GM12878 (cell line): ENCODE measurements at regions not wholly inside any gene's neighbourhood (a gene's known extent, or its start where the extent isn't known, plus 50 kb on each side); places are given as distances from the start of the nearest gene placed in this dataset.

ENCODE experiments used
- ATAC-seq: fragments of 200-7000 bp; cut with Tn5 transposase; 3 replicates; pipeline ENCODE4 v1.9.1; 2020; ENCODE audit warnings: mild to moderate bottlenecking, moderate library complexity
- BruUV-seq: library from RNA; stranded (reverse); fragments of 400-500 nt; replicated peaks from 2 replicates; lab custom pipeline; 2021; lab: Mats Ljungman, UMichigan
- CTCF ChIA-PET: fragments of 300-600 bp; sonication (Branson Sonifier 250); formaldehyde crosslinking; extraction: SDS; loops from one replicate; lab custom pipeline; 2021; ENCODE audit warnings: inconsistent platforms; lab: Yijun Ruan, JAX
- POLR2A ChIA-PET: fragments of 350-600 bp; formaldehyde crosslinking; extraction: SDS; loops from one replicate; lab custom pipeline; 2021; ENCODE audit warnings: inconsistent platforms; lab: Charles Lee
- RAD21 ChIA-PET: fragments of 300-600 bp; sonication (Branson Sonifier 250); formaldehyde crosslinking; loops from one replicate; lab custom pipeline; 2023; ENCODE audit warnings: antibody characterized with exemption; ENCODE audit not compliant: unreplicated experiment; lab: Charles Lee
- SMC1A ChIA-PET: fragments of 300-600 bp; sonication (Branson Sonifier 250); formaldehyde crosslinking; loops from one replicate; lab custom pipeline; 2023; ENCODE audit not compliant: unreplicated experiment, uncharacterized antibody; lab: Charles Lee
- DNase-seq: peaks from one replicate; pipeline ENCODE4 v3.0.0-alpha.2; 2011; ENCODE audit warnings: low read depth, low spot score
- FAIRE-seq: peaks from 3 replicates; lab custom pipeline; 2011; peaks lifted over from hg19 to GRCh38; lab: Jason Lieb, UNC
- H2AFZ ChIP-seq: 2 replicates; pipeline ENCODE4 v1.6.0; 2011; ENCODE audit warnings: low read depth, low read length, control low read depth; ENCODE audit not compliant: control insufficient read depth
- H3K27ac ChIP-seq: 2 replicates; pipeline ENCODE4 v1.5.1; 2011; ENCODE audit warnings: control low read depth; ENCODE audit not compliant: control insufficient read depth, insufficient read depth
- H3K27me3 ChIP-seq, 2 experiments: replicated peaks in 1 of 2; 2 replicates each; pipeline versions ENCODE4 v1.6.0 to v1.6.1; 2011; ENCODE audit warnings: low read length in 1 of 2; ENCODE audit not compliant: control insufficient read depth in 2 of 2, insufficient read depth in 2 of 2
- H3K36me3 ChIP-seq, 2 experiments: 2 replicates each; pipeline ENCODE4 v1.5.1; 2011; ENCODE audit warnings: low read length in 1 of 2; ENCODE audit not compliant: control insufficient read depth in 2 of 2, insufficient read depth in 2 of 2
- H3K4me1 ChIP-seq: 2 replicates; pipeline ENCODE4 v1.6.1; 2011; ENCODE audit warnings: mild to moderate bottlenecking, low read length, moderate library complexity, mixed read lengths; ENCODE audit not compliant: control insufficient read depth, insufficient read depth
- H3K4me2 ChIP-seq: 2 replicates; pipeline ENCODE4 v1.6.0; 2011; ENCODE audit warnings: control low read depth; ENCODE audit not compliant: control insufficient read depth, insufficient read depth
- H3K4me3 ChIP-seq: fragments of 200-600 bp; sonication (generic); 2 replicates; pipeline ENCODE4 v1.5.1; 2016
- H3K79me2 ChIP-seq: 2 replicates; pipeline ENCODE4 v1.6.0; 2011; ENCODE audit warnings: low read length; ENCODE audit not compliant: control insufficient read depth, insufficient read depth
- H3K9ac ChIP-seq: 2 replicates; pipeline ENCODE4 v1.8.0; 2011; ENCODE audit warnings: low read length, control low read depth, mixed read lengths; ENCODE audit not compliant: control insufficient read depth, insufficient read depth
- H3K9me3 ChIP-seq: replicated peaks from 3 replicates; pipeline ENCODE4 v1.5.1; 2011; ENCODE audit warnings: mild to moderate bottlenecking, low read length; ENCODE audit not compliant: control insufficient read depth, insufficient read depth
- H4K20me1 ChIP-seq: 2 replicates; pipeline ENCODE4 v1.6.0; 2011; ENCODE audit not compliant: control insufficient read depth, insufficient read depth
- KLF5 ChIP-seq: fragments of 450-650 bp; IDR thresholded peaks from 2 replicates; pipeline ENCODE4 v1.6.1; 2014; ENCODE audit warnings: mild to moderate bottlenecking; ENCODE audit not compliant: partially characterized antibody
- MLLT1 ChIP-seq: fragments of 450-650 bp; IDR thresholded peaks from 2 replicates; pipeline ENCODE4 v1.6.1; 2016; ENCODE audit warnings: mild to moderate bottlenecking
- NFYB ChIP-seq: IDR thresholded peaks from 2 replicates; pipeline ENCODE4 v1.6.1; 2011; ENCODE audit warnings: low read depth, mild to moderate bottlenecking, low read length, improper control_type of control experiment, moderate library complexity; ENCODE audit not compliant: insufficient read depth
- RELB ChIP-seq: fragments of 450-650 bp; IDR thresholded peaks from 2 replicates; pipeline ENCODE4 v1.6.1; 2017; ENCODE audit warnings: low read depth, mild to moderate bottlenecking, moderate library complexity
- RFX5 ChIP-seq: IDR thresholded peaks from 2 replicates; pipeline ENCODE4 v1.6.1; 2011; ENCODE audit warnings: low read depth, low read length, improper control_type of control experiment
- SP1 ChIP-seq: IDR thresholded peaks from one replicate; pipeline ENCODE4 v1.6.1; 2011; ENCODE audit warnings: low read depth, low read length
- SUZ12 ChIP-seq: fragments of 200-600 bp; sonication (generic); IDR thresholded peaks from one replicate; pipeline ENCODE4 v1.6.1; 2018; ENCODE audit warnings: antibody characterized with exemption, mild to moderate bottlenecking; ENCODE audit not compliant: unreplicated experiment
- YY1 ChIP-seq: IDR thresholded peaks from 2 replicates; pipeline ENCODE4 v1.6.1; 2011; ENCODE audit warnings: low read depth, mild to moderate bottlenecking, low read length
- ZBTB40 ChIP-seq: fragments of 450-650 bp; IDR thresholded peaks from 2 replicates; pipeline ENCODE4 v1.6.1; 2016; ENCODE audit warnings: mild to moderate bottlenecking, moderate library complexity, borderline replicate concordance
- ZNF207 ChIP-seq: fragments of 450-650 bp; IDR thresholded peaks from 2 replicates; pipeline ENCODE4 v1.6.1; 2014; ENCODE audit warnings: antibody characterized with exemption, mild to moderate bottlenecking, borderline replicate concordance
- ZNF687 ChIP-seq: fragments of 450-650 bp; IDR thresholded peaks from 2 replicates; pipeline ENCODE4 v1.6.1; 2017; ENCODE audit warnings: mild to moderate bottlenecking, moderate library complexity
- WGBS: methylation state at CpG from one replicate; pipeline ENCODE4 v1.1.6; 2016; ENCODE audit warnings: low lambda C conversion rate; ENCODE audit not compliant: insufficient replicate concordance, insufficient coverage; ENCODE audit errors: missing lambda C conversion rate; 5-methylcytosine and 5-hydroxymethylcytosine counted together
- in situ Hi-C: fragments of 300-500 bp; cut with MboI; formaldehyde crosslinking; loops from 9 replicates; pipeline ENCODE4 v1.14.3; 2018; ENCODE audit warnings: mixed read lengths
- intact Hi-C: fragments of 100-400 bp; cut with micrococcal nuclease; formaldehyde crosslinking; loops from one replicate; pipeline ENCODE4 v1.14.2; 2022; ENCODE audit not compliant: unreplicated experiment

GRCh38 chr4:13731019-13731418 is 103.5 kb upstream of the BOD1L1 start:
- DNase-seq: no peak
- H3K79me2 ChIP-seq: no peaks in the 10 kb centered on the region
- no peaks in the 10 kb centered on the region for H3K36me3 ChIP-seq
- ChIA-PET CTCF (no interaction called here), SMC1A (interaction anchor here (1.3 kb wide), 1 partner anchor 53 kb away, joined by 3 read pairs; no protein-coding TSS in a partner anchor), POLR2A (no interaction called here), RAD21 (no interaction called here)
- no peak for FAIRE-seq
- H4K20me1 ChIP-seq: no peaks in the 10 kb centered on the region
- no peaks in the 10 kb centered on the region for H3K4me1 ChIP-seq
- no peak overlapping the region for H3K4me2 ChIP-seq
- no TSS peak for BruUV-seq
- H3K4me3 ChIP-seq: no peak overlapping the region
- intact Hi-C loops (no loop called here), in situ Hi-C loops (no loop called here)
- WGBS: 20% methylated on average over 1 of the region's 1 CpG
- H2AFZ ChIP-seq: no peak overlapping the region
- no peak overlapping the region for H3K9ac ChIP-seq
- ATAC-seq: no peak
- H3K27me3 ChIP-seq: no peaks in the 10 kb centered on the region
- no peaks in the 10 kb centered on the region for H3K9me3 ChIP-seq
- no peak overlapping the region for H3K27ac ChIP-seq
- no peak for TF ChIP-seq NFYB
- TF ChIP-seq KLF5: no peak
- no peak for TF ChIP-seq RFX5
- TF ChIP-seq ZBTB40: no peak
- no peak for TF ChIP-seq ZNF687
- no peak for TF ChIP-seq ZNF207
- TF ChIP-seq MLLT1: no peak
- TF ChIP-seq SP1: no peak
- no peak for TF ChIP-seq SUZ12
- no peak for TF ChIP-seq YY1
- no peak for TF ChIP-seq RELB
